Gastroesophageal sphincter (tissue), 3 donors: ENCODE measurements at regions not wholly inside any gene's neighbourhood (a gene's known extent, or its start where the extent isn't known, plus 50 kb on each side); places are given as distances from the start of the nearest gene placed in this dataset.

Source experiments
- EP300 ChIP-seq: sonication (generic); formaldehyde crosslinking; IDR thresholded peaks from one replicate; pipeline ENCODE4 v1.6.1; 2017; ENCODE audit warnings: antibody characterized with exemption, mild to moderate bottlenecking
- POLR2A ChIP-seq, 2 donors: fragments of 450-650 bp; IDR thresholded peaks; one replicate each; pipeline ENCODE4 v1.6.1; 2017; ENCODE audit warnings: antibody characterized with exemption in 2 of 2, mild to moderate bottlenecking in 2 of 2, moderate library complexity in 1 of 2
- TF ChIP-seq, protein P1 (sequence below), 4 experiments: fragments of 200-600 bp in 2 of 4; fragments of 450-650 bp in 2 of 4; sonication (generic) in 1 of 4; IDR thresholded peaks; one replicate each; pipeline ENCODE4 v1.5.1; 2017 to 2019; ENCODE audit warnings: antibody characterized with exemption in 4 of 4, mild to moderate bottlenecking in 2 of 4, moderate library complexity in 2 of 4

DNA sequence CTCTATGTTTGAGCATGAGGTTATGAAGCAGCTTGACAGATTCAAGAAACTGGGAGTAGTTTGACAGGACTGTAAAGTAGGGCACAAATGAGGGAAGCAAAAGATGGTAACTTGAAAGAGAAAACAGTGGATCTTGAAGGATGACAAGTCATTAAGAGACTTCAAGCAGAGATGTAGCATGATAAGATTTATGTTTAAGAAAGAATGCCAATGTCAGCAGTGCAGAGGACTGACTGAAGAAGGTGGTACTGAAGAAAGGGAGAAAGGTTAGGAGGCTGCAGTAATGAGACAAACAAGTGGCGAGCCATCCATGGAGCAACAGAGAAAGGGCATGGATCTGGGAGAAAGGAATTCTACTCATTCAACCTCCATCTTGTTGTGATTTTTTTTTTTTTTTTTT, 120.2 kb upstream of the RAP1B start:
- TF ChIP-seq, protein P1, sequence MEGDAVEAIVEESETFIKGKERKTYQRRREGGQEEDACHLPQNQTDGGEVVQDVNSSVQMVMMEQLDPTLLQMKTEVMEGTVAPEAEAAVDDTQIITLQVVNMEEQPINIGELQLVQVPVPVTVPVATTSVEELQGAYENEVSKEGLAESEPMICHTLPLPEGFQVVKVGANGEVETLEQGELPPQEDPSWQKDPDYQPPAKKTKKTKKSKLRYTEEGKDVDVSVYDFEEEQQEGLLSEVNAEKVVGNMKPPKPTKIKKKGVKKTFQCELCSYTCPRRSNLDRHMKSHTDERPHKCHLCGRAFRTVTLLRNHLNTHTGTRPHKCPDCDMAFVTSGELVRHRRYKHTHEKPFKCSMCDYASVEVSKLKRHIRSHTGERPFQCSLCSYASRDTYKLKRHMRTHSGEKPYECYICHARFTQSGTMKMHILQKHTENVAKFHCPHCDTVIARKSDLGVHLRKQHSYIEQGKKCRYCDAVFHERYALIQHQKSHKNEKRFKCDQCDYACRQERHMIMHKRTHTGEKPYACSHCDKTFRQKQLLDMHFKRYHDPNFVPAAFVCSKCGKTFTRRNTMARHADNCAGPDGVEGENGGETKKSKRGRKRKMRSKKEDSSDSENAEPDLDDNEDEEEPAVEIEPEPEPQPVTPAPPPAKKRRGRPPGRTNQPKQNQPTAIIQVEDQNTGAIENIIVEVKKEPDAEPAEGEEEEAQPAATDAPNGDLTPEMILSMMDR (IDR thresholded peaks at IDR 0.05), result no peak
- no peak for TF ChIP-seq POLR2A (IDR thresholded peaks at IDR 0.05)
- TF ChIP-seq EP300, result no peak
